Amniotic epithelial cell (primary cell): ENCODE measurements at regions not wholly inside any gene's neighbourhood (a gene's known extent, or its start where the extent isn't known, plus 50 kb on each side); places are given as distances from the start of the nearest gene placed in this dataset.
"Not testable (repeated sequence)": the region's sequence is repeated elsewhere in the genome, so short reads cannot be mapped to it uniquely, and the experiment has no call there.

Experiments used
- DNase-seq: peaks from one replicate; pipeline ENCODE4 v3.0.0-alpha.2; 2010; ENCODE audit warnings: low read depth

- no peak for DNase-seq
Measured at GRCh38 chrX:74065831-74066390, 213.4 kb upstream of the XIST start.

GRCh38 chrX:74063426-74064155 is 211.1 kb upstream of the XIST start:
- DNase-seq, result no peak

GRCh38 chrX:74061879-74062278 is 209.4 kb upstream of the XIST start:
- DNase-seq, result no peak

GRCh38 chrX:74049126-74049525 is 196.6 kb upstream of the XIST start:
- no peak for DNase-seq

- DNase-seq, result not testable (repeated sequence)
Measured at GRCh38 chrX:74034066-74034465, 181.6 kb upstream of the XIST start.

- DNase-seq, result not testable (repeated sequence)
Measured at GRCh38 chrX:74031527-74031926, 179.0 kb upstream of the XIST start.

- not testable (repeated sequence) for DNase-seq
Measured at GRCh38 chrX:74030766-74031165, 178.3 kb upstream of the XIST start.

- DNase-seq, result not testable (repeated sequence)
Measured at GRCh38 chrX:74025145-74025544, 172.6 kb upstream of the XIST start.

GRCh38 chrX:74023203-74023602 is 170.7 kb upstream of the XIST start:
- peak; percentile 35 for DNase-seq

GRCh38 chrX:74018253-74018652 is 165.7 kb upstream of the XIST start:
- no peak for DNase-seq

- DNase-seq, result peak; percentile 61
Measured at GRCh38 chrX:74015379-74016019, 163.0 kb upstream of the XIST start.

GRCh38 chrX:74009041-74009440 is 156.5 kb upstream of the XIST start:
- peak; percentile 73 for DNase-seq

GRCh38 chrX:73992019-73992418 is 139.5 kb upstream of the XIST start:
- DNase-seq, result no peak

GRCh38 chrX:73987166-73987565 is 134.7 kb upstream of the XIST start:
- DNase-seq, result no peak

GRCh38 chrX:73979551-73980131 is 127.1 kb upstream of the XIST start:
- DNase-seq, result no peak

- DNase-seq, result no peak
Measured at GRCh38 chrX:73977542-73978169, 125.1 kb upstream of the XIST start.

- not testable (repeated sequence) for DNase-seq
Measured at GRCh38 chrX:73967461-73967860, 114.9 kb upstream of the XIST start.

GRCh38 chrX:73965833-73966232 is 113.3 kb upstream of the XIST start:
- no peak for DNase-seq

- no peak for DNase-seq
Measured at GRCh38 chrX:73964579-73964978, 112.1 kb upstream of the XIST start.

GRCh38 chrX:73963682-73964081 is 111.2 kb upstream of the XIST start:
- DNase-seq, result no peak

GRCh38 chrX:73962948-73963347 is 110.4 kb upstream of the XIST start:
- DNase-seq, result no peak

- not testable (repeated sequence) for DNase-seq
Measured at GRCh38 chrX:73961867-73962266, 109.4 kb upstream of the XIST start.

- DNase-seq, result peak; percentile 16
Measured at GRCh38 chrX:73944563-73944908, 92.0 kb upstream of the XIST start.
